Loucy (cell line): ENCODE measurements at regions not wholly inside any gene's neighbourhood (a gene's known extent, or its start where the extent isn't known, plus 50 kb on each side); places are given as distances from the start of the nearest gene placed in this dataset.
"Not testable (repeated sequence)": the region's sequence is repeated elsewhere in the genome, so short reads cannot be mapped to it uniquely, and the experiment has no call there.

Experiments used
- EZH2phosphoT487 ChIP-seq: fragments of 200-600 bp; IDR thresholded peaks from 2 replicates; pipeline ENCODE4 v1.6.1; 2018; ENCODE audit warnings: antibody characterized with exemption, mild to moderate bottlenecking, moderate library complexity, borderline replicate concordance
- TF ChIP-seq, protein P1 (sequence below): fragments of 200-600 bp; sonication (generic); conservative IDR thresholded peaks from 2 replicates; pipeline ENCODE4 v1.5.1; 2014; ENCODE audit warnings: mild to moderate bottlenecking, antibody characterized with exemption, low read length

DNA sequence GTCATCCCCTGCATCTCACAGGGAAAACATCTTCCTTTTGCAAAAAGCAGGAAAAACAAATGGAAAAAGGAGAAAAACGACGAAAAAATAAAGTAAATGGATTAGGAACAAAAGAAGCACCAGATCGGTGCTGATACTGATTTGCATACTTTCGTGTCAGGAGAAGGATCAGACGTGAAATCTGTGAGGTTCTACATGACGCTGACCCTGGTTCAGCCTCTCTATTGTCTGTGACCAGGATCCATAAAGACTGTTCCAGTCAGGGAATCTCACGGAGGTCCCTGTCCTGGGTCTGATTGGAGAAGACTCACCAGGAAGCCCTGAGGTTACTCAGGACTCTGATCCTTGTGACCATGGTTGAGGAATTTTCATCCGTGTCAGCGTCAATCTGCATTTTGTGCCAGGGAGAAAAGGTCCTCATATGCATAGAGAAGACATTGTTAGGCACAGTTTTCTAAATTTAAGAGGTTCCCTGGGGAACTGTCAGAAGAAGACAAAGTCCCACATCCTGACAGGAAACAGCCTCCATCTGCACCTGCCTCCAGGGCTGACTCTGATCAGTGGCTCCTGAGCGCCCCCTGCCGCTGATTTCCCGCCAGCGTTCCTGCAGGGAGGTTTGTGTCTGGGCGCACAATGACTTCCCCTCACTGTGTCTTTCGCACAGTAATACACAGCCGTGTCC lies 808.2 kb downstream of the TMEM121 start:
- TF ChIP-seq, protein P1, sequence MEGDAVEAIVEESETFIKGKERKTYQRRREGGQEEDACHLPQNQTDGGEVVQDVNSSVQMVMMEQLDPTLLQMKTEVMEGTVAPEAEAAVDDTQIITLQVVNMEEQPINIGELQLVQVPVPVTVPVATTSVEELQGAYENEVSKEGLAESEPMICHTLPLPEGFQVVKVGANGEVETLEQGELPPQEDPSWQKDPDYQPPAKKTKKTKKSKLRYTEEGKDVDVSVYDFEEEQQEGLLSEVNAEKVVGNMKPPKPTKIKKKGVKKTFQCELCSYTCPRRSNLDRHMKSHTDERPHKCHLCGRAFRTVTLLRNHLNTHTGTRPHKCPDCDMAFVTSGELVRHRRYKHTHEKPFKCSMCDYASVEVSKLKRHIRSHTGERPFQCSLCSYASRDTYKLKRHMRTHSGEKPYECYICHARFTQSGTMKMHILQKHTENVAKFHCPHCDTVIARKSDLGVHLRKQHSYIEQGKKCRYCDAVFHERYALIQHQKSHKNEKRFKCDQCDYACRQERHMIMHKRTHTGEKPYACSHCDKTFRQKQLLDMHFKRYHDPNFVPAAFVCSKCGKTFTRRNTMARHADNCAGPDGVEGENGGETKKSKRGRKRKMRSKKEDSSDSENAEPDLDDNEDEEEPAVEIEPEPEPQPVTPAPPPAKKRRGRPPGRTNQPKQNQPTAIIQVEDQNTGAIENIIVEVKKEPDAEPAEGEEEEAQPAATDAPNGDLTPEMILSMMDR = peak; percentile 57
- not testable (repeated sequence) for TF ChIP-seq EZH2phosphoT487
